NCI-H774 (cell line): ENCODE measurements at regions not wholly inside any gene's neighbourhood (a gene's known extent, or its start where the extent isn't known, plus 50 kb on each side); places are given as distances from the start of the nearest gene placed in this dataset.
A peak's percentile ranks its signal among the peaks of the same experiment; 100 is the strongest.
"Not testable (repeated sequence)": the region's sequence is repeated elsewhere in the genome, so short reads cannot be mapped to it uniquely, and the experiment has no call there.

Source experiments
- DNase-seq: peaks from one replicate; lab custom pipeline; 2025; lab: John Stamatoyannopoulos, UW

DNA sequence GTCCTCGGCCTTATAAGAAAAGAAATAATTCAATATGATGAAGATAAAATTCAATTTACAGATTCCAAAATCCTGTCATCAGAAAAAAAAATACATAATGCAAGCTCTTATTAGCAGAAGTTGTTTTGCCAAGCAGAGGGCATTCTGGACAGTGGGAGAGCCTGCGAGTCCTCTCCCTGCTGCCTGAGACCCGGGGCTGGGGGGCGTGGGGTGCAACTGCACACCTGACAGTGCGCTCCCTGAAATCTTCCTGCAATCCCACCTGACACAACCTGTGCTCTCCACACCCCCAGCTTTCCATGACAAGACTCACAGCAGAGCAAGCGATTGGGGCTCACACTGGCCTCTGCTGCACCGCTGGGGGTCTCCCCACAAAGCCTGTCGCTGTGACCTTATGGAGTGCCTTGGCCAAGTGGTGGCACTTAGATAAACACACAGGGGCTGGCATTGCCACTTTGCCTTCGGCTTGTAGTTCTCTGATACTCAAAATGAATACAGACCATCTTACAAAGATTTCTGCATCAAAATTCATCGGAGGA is 130.3 kb upstream of the PDE10A start:
- DNase-seq = no peak

DNA sequence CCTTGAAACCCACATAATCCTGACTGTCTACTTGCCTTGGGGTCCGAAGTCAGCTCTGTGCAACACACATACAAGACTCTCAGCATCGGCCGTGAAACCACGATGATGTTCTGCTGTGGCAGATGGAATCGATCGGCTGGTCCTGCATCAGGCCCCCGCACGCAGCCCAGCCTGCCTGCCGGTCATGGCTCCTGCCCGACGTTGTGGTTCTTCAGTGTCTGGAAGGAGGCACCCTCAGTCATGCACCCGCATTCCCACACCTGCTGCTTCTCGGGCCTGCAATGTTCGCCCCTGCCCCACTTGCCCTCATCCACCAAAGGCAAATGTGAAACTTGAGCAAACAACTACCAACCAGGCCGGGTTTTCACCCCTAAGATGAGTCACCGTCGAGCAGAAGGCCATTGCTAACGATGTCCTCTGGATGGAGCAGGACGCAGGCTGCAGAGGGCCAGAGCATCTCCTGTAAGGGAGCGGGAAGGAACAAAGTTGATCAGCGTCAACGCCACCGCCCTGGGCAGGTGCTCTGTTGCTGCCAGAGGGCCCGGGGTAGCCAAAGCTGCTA is 128.9 kb upstream of the PDE10A start:
- no peak for DNase-seq

DNA sequence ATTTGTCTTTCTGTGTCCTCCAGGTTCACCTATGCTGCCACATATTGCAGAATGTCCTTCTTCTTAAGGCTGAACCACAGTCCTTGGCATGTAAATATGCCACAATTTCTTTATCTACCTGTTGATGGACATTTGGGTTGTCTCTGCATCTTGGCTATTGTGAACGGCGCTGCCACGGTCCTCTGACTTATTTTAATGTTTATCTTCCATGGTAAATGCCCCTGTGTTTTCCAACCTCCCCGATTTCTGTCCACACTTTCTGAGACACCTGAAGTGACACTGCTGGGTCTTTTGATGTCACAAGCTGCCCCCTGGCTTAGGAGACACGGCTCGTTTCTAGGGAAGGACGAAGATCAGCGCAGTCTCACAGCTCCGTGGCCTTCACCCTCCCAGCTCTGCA is 128.3 kb upstream of the PDE10A start:
- DNase-seq = no peak

DNA sequence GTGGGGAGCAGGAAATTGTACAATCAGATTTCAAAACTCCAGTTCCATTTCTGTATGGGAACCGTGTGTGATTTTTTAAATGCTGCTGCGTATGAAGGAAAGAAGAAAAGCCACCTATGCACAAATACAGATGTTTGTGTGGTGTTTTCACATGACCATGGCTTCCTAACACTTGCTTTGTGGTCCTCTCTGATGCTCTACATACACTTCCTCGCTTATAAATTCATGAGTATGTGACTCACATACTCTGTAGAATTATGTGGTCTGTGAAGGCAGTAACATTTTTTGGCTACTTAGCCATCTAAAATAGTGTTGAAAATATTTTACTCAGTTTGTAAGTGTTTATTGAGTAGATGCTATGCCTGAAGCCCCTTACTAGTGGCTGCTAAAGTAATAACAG is 119.8 kb upstream of the PDE10A start:
- DNase-seq = no peak

DNA sequence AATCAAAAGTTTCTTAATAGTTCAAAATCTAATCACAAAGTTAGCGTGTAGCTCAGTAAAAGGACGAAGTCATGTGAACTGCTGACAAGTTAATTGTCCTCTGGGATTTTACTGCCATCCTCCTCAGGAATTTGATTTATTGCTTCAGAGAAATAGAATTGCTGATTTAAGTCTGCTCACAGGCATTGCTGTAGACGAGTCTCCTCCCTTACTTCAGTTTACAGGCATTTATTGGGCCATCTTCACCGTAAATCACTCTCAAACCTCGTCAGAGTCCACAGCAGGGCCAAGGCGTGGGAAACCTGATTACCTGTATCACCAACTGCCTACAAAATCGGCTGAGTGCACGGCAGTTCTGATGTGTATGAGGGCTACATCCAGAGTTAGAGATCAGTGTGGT is 119.1 kb upstream of the PDE10A start:
- no peak for DNase-seq

DNA sequence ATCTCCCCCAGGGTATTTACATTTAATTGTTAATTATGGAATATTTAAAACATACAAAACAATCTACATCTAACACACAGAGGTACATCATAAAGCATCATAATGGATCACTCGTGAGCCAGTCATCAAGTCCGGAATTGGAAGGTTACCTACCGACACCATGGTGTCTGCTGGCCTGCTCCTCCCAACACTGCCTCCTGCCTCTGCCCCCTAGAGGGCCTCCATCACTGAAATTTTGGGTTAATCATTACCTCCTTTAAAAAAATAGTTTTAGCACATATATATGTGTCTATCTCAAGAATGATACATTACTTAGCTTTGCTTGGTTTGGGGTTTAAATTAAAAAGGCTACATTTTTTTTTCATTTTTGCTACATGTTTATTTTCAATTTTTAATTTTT is 114.6 kb upstream of the PDE10A start:
- DNase-seq = no peak

DNA sequence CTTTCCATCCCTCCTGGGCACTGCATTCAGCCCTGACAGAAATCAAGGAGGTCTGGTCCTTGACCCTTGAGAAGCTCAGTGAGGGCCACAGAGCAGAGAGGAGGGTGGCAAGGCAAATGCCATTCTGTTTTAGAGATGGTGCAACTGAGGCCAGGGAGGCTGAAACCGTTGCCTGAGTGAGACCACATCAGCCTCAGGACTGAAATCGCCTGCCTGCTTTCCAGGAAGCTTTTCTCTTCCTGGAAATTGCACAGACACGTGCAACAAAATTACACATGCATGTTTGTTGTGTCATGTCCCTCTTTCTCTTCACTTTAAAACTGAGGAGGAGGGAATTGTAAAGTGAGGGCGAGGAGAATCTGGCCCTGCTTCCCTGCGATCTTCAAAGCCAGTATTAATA is 113.7 kb upstream of the PDE10A start:
- DNase-seq = no peak

DNA sequence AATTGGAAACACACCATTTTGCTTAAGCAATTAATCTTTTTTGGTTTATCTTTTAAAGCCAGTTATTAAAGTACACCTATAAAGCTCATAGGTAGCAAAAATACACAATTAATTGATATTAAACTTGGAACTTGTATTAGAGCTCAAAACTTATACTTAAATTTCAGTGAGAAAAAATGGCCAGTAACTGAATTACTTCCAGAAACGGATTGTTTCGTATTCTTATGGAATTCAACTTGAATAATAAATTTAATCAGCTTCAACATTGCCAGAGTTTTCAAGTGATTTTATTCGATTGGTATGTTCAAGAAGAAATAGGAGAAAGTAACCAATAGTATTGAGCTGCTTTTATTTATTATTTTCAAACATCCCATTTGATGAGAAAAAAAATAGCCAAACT is 112.7 kb upstream of the PDE10A start:
- DNase-seq = no peak

DNA sequence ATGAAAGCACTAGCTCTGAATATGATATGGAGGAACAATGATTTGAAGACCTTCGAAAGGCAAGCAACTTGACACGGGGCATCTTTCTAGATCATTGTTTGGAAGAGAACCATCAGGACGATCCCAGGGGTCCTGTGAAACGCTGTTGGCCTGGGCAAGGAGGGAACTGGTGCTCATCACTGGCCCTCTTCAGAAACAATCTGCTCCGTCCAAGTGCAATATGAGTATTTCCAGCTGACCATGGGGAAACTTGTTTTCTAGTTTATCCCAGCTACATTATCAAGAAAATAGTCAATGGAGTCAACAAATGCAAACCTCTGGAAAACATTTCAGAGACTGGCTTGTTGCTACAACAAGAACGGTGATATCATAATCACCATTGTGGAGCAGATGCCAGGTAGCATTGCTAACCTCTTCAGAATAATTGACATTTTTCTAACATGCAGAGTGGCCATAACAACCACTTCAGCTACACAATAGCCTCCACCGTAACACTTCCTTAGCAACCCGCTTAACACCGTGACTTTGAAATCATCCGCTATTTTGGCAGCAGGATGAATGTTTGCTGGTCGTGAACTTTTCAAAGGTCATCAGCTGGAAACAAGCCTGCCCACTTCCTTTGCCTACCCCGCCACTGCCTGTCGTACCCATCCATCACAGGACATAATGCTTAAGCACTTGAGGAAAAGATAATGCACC is 112.0 kb upstream of the PDE10A start:
- peak; percentile 95 for DNase-seq

DNA sequence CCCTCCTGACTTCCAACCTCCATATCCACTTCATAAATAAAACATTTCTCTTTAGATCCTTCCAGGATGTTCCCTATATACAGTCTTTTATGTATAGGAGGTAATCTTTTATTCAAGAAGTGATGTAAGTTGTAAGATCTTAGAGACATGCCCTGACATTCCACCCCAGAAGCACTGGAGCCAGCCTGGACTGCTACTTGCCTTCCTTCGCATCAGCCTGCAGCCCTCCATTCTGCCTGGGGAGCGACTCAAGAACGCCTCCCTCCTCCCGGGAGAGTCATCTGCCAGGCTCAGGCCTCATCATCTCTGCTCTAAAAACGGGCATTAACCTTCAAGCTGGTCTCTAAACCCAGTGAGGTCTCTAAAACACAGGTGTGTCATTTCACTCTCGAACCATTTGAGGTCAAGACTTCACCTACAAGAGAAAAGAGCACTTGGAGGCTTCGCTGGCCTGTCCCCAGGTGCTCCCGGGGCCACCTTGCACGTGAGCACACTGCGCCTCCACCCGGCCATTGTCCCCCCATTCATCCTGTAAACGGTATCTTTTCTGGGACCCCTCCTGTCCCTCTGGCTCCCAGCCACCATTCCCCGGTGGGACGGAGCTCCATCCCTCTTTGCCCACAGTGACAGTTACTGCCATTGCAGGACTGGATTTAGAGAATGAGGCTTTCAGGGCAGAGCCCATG is 107.5 kb upstream of the PDE10A start:
- no peak for DNase-seq

DNA sequence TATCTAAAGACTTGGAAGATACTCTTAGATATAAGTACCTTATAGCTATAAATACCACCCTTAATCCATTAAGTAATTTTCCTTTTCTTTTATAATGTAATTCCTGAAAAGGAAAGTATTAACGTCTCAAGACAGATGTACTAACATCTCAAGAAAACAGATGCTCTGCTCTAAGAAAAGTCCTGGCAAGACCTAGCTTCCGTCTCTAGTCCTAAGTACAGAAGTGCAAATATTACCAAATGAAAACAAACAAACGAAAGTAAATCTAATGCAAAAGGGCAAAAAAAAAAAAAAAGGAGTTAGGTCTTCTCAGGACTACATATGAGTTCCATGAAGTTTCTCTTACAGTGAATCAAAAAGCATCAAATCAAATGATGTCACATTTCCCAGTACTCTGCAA is 106.8 kb upstream of the PDE10A start:
- DNase-seq = no peak

DNA sequence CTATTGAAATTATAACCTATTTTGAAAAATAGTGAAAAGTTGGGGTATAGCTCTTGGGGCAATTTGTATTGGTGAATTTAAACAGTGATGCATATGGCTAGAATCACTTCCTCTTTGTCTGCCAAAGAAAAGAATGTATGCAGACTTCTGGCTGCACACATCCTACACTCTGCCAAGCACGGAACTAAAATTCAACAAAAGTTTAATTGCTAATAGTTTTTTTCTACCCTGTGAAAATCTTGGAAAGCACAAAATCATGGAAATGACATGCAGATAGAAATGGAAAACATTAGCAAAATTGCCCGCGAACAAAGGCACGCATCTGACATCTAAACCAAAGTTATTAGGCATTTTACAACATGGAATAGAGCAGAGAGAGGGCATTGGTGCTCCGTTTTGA is 106.4 kb upstream of the PDE10A start:
- DNase-seq = no peak

DNA sequence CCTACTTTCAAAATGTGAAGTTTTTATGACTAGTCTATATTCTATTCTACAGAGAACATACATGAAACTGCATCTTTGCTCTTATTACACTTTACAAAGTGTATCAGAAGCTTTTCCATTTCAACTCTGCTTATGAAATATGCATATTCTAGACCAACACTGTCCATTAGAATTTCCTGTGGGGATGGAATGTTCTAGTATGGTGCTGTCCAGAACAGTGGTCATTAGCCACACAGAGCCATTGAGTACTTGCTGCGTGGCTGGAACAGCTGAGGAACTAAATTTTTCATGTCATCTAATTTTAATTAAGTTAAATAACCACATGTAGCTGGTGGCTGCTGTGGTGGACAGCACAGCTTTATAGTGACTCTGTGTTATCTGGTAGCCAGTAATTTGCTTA is 105.9 kb upstream of the PDE10A start:
- no peak for DNase-seq

DNA sequence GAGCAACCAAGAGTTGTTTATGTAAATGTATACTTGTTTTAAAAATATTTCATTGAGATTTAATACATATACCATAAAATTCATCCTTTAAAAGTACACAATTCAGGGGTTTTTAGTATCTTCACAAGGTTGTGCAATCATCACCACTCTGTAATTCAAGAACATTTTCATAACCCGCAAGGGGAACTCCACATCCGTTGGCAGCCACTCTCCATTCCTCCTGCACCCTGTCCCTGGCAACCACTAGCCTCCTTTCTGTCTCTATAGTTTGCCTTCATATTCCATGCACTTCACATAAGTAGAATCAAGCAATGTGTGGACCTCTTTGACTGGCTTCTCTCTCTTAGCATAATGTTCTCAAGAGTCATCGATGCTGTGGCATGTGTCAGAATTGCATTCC is 104.2 kb upstream of the PDE10A start:
- DNase-seq = no peak

DNA sequence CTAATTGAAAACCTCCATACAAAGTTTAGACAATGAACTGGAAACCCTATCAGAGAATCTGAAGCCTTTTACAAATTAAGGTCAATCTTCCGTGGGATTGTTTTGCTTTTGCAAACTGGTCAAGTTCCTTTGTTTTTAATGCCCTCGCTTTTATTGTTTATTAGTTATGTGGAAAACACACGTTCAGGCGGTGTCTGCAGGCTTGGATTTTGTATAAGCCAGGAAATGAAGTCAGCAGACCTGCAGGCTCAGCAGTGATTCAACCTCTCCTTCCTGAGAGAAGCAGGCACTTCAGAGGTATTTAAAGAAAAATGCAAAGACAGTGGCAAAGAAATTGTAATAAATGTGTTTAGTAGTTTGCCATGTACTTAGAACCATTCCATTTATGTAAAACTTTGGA is 103.4 kb upstream of the PDE10A start:
- DNase-seq = no peak

DNA sequence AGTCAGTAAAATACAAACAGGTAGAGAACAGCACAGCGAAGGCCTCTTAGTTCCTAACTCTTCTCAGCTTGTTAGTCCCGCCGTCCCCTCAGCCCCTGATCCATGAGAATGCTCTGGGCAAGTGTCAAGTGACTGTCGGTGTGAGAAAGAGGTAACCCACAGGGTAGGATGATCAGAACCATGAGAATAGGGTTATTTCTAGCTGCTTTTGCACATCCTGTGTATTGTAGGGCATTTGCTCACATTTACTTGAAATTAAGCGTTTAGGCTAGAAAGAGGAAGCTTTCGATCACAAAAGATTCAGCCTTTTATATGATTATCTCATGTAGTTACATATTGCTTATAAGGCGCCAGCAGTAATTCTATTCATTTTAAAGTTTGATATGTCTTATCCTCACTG is 103.0 kb upstream of the PDE10A start:
- no peak for DNase-seq

DNA sequence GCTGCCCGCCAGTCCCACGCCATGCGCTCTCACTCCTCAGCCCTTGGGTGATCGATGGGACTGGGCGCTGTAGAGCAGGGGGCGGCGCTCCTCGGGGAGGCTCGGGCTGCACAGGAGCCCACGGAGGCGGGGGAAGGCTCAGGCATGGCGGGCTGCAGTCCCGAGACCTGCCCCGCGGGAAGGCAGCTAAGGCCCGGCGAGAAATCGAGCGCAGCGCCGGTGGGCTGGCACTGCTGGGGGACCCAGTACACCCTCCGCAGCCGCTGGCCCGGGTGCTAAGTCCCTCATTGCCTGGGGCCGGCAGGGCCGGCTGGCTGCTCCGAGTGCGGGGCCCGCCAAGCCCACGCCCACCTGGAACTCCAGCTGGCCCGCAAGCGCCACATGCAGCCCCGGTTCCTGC is 102.2 kb upstream of the PDE10A start:
- not testable (repeated sequence) for DNase-seq

DNA sequence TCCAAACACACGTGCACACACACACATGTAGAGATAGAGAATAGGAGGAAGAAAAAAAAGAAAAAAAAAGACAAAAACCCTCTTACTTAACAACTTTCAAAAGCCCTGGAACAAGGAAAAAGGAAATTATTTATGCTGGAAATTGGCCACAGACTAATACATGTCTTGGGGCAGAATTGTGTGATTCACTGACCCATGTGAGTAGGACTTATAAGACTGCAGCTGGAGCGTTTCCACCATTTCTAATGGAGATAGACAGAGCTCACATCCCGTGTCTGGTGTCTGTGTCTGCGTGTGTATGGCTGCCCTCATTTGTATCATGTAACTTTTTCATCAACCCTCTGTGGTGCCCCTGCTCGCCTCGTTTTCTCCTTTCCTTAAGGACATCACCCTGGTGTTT is 99.8 kb upstream of the PDE10A start:
- DNase-seq = no peak

DNA sequence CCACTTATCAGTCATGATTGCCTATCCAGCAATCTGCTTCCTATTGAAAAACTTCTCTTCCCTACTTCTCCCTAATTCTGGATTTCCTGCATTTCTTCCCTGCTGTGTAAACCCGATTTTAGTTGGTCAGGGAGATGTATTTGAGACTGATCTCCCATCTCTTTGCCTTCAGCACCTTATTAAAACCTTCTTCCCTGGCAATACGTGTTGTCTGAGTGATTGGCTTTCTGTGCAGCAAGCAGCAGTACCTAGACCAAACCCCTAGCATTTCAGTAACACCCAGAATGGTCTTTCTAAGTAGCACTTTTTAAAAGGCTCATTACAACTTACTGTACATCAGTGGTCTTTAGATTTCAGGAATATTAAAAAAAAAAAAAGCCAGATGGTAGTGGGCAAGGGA is 99.1 kb upstream of the PDE10A start:
- DNase-seq = no peak

DNA sequence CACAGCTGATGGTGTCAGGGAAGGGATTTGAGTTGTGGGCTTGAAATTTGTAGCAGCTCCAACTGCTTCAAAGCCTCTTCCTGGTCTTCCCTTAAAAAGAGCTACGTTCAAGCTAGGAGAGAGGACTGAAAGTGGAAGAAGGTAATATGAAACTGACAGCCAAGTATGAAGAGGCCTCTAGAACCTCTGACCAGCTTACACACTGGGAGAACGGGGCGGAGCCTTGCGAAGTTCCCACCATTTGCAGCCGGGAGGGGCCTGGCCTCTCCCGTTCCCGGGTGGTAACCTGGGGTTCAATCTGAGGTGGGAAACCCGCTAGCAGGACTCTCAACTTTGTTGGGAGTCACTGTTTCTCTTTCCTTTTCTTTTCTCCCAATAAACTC is 97.8 kb upstream of the PDE10A start:
- no peak for DNase-seq

DNA sequence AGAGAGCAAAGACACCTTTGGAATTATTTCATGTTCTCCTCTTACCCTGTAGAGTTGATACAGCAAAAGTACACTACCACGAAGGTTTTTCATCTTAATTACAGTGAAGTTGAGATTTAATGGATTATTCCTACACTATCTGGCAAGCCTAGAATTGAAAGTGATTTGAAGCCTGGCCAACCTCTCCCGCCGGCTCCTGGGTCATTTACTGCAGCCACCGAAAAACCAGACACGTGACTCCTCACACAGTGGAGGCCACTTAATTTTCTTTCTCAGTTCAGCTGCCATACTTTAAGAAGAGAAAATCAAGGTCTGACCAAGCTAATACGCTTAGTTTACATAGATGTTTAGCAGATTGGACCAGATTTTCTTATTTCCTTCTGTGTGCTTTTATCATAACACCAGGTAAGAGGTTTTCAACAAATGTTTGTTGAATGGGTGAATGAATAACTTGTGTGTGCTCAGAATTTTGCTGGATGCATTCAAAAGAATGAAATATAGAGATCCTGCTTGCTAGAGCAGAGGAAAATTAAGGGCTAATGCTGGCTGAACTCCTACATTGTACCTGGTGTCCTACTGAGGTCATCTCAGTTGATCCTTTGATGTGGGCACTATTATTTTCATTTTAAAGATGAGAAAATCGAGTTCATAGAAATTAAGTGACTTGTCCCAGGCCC is 97.2 kb upstream of the PDE10A start:
- no peak for DNase-seq

DNA sequence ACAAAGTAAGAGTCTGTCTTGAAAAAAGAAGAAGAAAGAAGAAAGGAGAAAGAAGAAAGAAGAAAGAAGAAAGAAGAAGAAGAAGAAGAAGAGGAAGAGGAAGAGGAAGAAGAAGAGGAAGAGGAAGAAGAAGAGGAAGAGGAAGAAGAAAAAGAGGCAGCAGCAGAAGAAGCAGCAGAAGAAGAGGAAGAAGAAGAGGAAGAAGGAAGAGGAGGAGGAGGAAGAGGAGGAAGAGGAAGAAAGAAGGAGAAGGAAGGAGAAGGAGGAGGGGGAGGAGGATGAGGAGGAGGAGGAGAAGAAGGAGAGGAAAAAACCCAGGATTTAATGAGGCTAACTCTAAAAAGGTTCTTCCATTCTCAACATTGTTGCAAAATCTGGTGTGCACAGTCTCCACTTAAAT is 95.4 kb upstream of the PDE10A start:
- no peak for DNase-seq

DNA sequence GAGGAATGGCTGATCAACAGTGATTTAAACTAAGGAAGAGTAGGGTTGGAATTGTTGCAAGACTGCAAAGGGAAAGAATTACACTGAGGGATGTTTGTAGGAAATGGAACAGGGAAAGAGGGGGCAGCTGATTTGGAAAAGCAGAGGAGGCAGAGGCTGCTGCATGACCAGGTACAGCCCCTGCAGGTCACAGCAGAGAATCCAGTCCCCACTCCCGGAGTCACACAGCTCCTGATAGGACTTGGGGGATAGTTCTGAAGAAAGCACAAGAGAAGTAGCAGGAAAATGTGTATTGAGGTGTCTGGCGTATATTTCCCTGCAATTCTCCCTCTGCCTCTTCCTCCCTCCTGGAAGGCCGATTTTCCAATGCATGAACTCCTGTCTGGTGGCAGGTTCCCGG is 92.5 kb upstream of the PDE10A start:
- DNase-seq = no peak
